Calu3 (cell line): ENCODE measurements at regions not wholly inside any gene's neighbourhood (a gene's known extent, or its start where the extent isn't known, plus 50 kb on each side); places are given as distances from the start of the nearest gene placed in this dataset.

ENCODE experiments used
- BruUV-seq: library from RNA; stranded (reverse); fragments of 400-500 nt; replicated peaks from 2 replicates; lab custom pipeline; 2021; lab: Mats Ljungman, UMichigan
- CTCF ChIA-PET: fragments of 300-600 bp; sonication (Branson Sonifier 250); formaldehyde crosslinking; loops from one replicate; lab custom pipeline; 2022; ENCODE audit warnings: antibody characterized with exemption; lab: Charles Lee
- DNase-seq: peaks from one replicate; pipeline ENCODE4 v3.0.0; 2022
- H3K27ac Mint-ChIP-seq: one replicate; pipeline ENCODE4 v1.8.0; 2022; ENCODE audit warnings: mixed read lengths; ENCODE audit not compliant: unreplicated experiment
- H3K27me3 Mint-ChIP-seq: one replicate; pipeline ENCODE4 v1.8.0; 2022; ENCODE audit warnings: mixed read lengths; ENCODE audit not compliant: unreplicated experiment
- H3K36me3 Mint-ChIP-seq: one replicate; pipeline ENCODE4 v1.8.0; 2022; ENCODE audit warnings: mild to moderate bottlenecking, moderate library complexity, mixed read lengths; ENCODE audit not compliant: insufficient read depth, unreplicated experiment
- H3K4me1 Mint-ChIP-seq: one replicate; pipeline ENCODE4 v1.8.0; 2022; ENCODE audit warnings: mild to moderate bottlenecking, low read depth, mixed read lengths; ENCODE audit not compliant: unreplicated experiment
- H3K4me3 Mint-ChIP-seq: one replicate; pipeline ENCODE4 v1.8.0; 2022; ENCODE audit warnings: mild to moderate bottlenecking, low read depth, moderate library complexity, mixed read lengths; ENCODE audit not compliant: unreplicated experiment
- H3K9me3 Mint-ChIP-seq: one replicate; pipeline ENCODE4 v1.8.0; 2022; ENCODE audit warnings: low read depth, mixed read lengths; ENCODE audit not compliant: unreplicated experiment
- intact Hi-C: fragments of 100-400 bp; cut with micrococcal nuclease; formaldehyde crosslinking; loops from one replicate; pipeline ENCODE4 v1.10.0; 2022; ENCODE audit not compliant: unreplicated experiment
- TF ChIP-seq, protein P1 (sequence below): fragments of 200-600 bp; IDR thresholded peaks from one replicate; pipeline ENCODE4 v1.8.0; 2022; ENCODE audit warnings: antibody characterized with exemption; ENCODE audit not compliant: unreplicated experiment

DNA sequence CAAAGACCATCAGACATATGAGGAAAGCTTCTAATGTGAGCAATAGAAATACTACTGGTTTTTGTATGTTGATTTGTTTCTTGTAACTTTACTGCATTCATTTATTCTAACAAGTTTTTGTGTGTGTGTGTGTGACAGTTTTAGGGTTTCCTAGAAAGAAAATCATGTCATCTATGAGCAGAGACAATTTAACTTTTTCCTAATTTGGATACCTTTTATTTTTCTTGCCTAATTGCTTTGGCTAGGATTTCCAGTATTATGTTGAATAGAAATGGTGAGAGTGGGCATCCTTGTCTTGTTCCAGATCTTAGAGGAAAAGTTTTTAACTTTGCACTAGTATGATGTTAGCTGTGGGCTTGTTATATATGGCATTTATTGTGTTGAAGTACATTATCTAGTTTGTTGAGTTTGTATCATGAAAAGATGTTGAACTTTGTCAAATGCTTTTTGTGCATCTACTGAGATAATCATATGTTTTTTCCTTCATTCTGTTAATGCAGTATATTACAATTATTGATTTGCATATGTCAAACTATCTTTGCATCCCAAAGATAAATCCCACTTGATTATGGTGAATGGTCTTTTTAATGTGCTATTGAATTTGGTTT lies 117.3 kb upstream of the CDC42EP3 start:
- BruUV-seq = no TSS peak
- Mint-ChIP-seq H3K27ac (no peak overlapping the region), H3K9me3 (peaks cover 10% of the 10 kb centered on the region), H3K27me3 (no peaks in the 10 kb centered on the region), H3K4me3 (no peak overlapping the region), H3K36me3 (no peaks in the 10 kb centered on the region), H3K4me1 (no peaks in the 10 kb centered on the region)
- intact Hi-C loops = no loop called here
- TF ChIP-seq, protein P1, sequence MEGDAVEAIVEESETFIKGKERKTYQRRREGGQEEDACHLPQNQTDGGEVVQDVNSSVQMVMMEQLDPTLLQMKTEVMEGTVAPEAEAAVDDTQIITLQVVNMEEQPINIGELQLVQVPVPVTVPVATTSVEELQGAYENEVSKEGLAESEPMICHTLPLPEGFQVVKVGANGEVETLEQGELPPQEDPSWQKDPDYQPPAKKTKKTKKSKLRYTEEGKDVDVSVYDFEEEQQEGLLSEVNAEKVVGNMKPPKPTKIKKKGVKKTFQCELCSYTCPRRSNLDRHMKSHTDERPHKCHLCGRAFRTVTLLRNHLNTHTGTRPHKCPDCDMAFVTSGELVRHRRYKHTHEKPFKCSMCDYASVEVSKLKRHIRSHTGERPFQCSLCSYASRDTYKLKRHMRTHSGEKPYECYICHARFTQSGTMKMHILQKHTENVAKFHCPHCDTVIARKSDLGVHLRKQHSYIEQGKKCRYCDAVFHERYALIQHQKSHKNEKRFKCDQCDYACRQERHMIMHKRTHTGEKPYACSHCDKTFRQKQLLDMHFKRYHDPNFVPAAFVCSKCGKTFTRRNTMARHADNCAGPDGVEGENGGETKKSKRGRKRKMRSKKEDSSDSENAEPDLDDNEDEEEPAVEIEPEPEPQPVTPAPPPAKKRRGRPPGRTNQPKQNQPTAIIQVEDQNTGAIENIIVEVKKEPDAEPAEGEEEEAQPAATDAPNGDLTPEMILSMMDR = no peak
- no peak for DNase-seq
- CTCF ChIA-PET = no interaction called here

DNA sequence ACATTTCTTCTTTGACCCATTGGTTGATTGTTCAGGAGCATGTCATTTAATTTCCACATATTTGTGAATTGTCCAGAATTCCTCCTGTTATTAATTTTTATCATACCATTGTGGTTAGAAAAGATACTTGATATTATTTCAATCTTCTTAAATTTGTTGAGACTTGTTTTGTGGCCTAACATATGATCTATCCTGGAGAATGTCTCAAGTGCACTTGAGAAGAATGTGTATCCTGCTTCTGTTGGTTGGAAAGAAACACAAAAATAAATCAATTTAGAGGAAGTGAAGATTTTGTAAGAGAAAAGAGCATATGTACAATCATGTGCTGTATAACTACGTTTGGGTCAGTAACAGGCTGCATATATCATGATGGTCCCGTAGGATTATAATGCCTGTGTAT lies 118.6 kb upstream of the CDC42EP3 start:
- DNase-seq = no peak
- CTCF ChIA-PET = no interaction called here
- no peaks in the 10 kb centered on the region for H3K27me3 Mint-ChIP-seq

DNA sequence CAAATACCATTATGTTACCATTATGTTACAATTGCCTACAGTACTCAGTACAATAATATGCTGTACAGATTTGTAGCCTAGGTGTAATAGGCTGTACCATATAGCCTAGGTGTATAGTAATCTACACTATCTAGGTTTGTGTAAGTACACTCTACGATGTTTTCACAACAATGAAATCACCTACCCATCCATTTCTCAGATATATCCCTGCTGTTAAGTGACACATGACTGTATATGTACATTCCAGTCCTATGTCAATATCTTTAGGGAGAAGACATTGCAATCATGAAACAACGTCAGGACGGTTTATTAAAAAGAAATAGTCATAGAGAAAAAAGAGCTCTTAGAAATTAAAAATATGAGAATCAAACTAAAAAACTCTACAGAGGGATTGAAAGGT lies 119.0 kb upstream of the CDC42EP3 start:
- BruUV-seq = no TSS peak
- Mint-ChIP-seq H3K9me3 (peaks cover 10% of the 10 kb centered on the region), H3K4me1 (no peaks in the 10 kb centered on the region), H3K36me3 (no peaks in the 10 kb centered on the region), H3K27ac (no peak overlapping the region), H3K27me3 (no peaks in the 10 kb centered on the region), H3K4me3 (no peak overlapping the region)
- intact Hi-C loops = no loop called here
- TF ChIP-seq, protein P1 = no peak
- no peak for DNase-seq
- CTCF ChIA-PET = no interaction called here

More for the DNA sequence above, 118.6 kb upstream of the CDC42EP3 start:
- H3K4me3 Mint-ChIP-seq = no peak overlapping the region
- intact Hi-C loops = no loop called here
- BruUV-seq = no TSS peak
- TF ChIP-seq, protein P1 = no peak
- peaks cover 10% of the 10 kb centered on the region for H3K9me3 Mint-ChIP-seq
- H3K4me1 Mint-ChIP-seq = no peaks in the 10 kb centered on the region
- no peak overlapping the region for H3K27ac Mint-ChIP-seq
- H3K36me3 Mint-ChIP-seq = no peaks in the 10 kb centered on the region

DNA sequence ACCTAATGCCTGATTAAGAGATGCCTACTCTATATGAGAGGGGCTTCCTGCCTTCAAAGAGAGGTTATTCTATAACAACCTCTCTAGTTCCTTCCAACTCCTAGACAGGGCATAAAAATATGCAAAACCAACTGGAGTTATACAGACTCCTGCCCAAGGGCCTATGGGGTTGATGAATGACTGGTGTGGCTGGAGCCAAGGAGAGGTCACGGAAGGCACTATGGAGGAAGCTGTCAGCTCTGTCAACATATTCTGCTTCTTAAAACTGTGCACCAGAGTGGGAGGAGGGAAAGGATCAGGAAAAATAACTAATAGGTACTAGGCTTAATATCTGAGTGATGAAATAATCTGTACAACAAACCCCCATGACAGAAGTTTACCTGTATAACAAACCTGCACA lies 120.9 kb upstream of the CDC42EP3 start:
- CTCF ChIA-PET = no interaction called here
- DNase-seq = no peak
- TF ChIP-seq, protein P1 = no peak
- intact Hi-C loops = no loop called here
- H3K4me3 Mint-ChIP-seq = no peak overlapping the region
- H3K27ac Mint-ChIP-seq = no peak overlapping the region
- H3K9me3 Mint-ChIP-seq = peaks cover 7% of the 10 kb centered on the region
- no TSS peak for BruUV-seq
- H3K27me3 Mint-ChIP-seq = no peaks in the 10 kb centered on the region
- H3K4me1 Mint-ChIP-seq = no peaks in the 10 kb centered on the region
- no peaks in the 10 kb centered on the region for H3K36me3 Mint-ChIP-seq
